T-cell (primary cell): ENCODE measurements at regions not wholly inside any gene's neighbourhood (a gene's known extent, or its start where the extent isn't known, plus 50 kb on each side); places are given as distances from the start of the nearest gene placed in this dataset.

Experiments used
- ATAC-seq, 4 experiments: fragments of 200-7000 bp in 3 of 4; fragments of 150-1000 bp in 1 of 4; cut with Tn5 transposase; replicated peaks in 1 of 4; 1 replicate in 3 of 4; 2 replicates in 1 of 4; pipeline ENCODE4 v1.10.0; 2021; ENCODE audit warnings: moderate library complexity in 3 of 4, mild to moderate bottlenecking in 2 of 4, moderate number of reproducible peaks in 1 of 4
- CTCF ChIA-PET, 2 donors: fragments of 300-600 bp; sonication (Branson Sonifier 250); formaldehyde crosslinking; loops; one replicate each; lab custom pipeline; 2022; ENCODE audit warnings: antibody characterized with exemption in 2 of 2; lab: Charles Lee
- POLR2A ChIA-PET, 2 donors: fragments of 300-600 bp; sonication (Branson Sonifier 250); formaldehyde crosslinking; loops; one replicate each; lab custom pipeline; 2022; ENCODE audit warnings: antibody characterized with exemption in 2 of 2; lab: Charles Lee
- DNase-seq, 35 experiments: peaks; one replicate each; pipeline versions ENCODE4 v3.0.0 to v3.0.0-alpha.2; 2013 to 2023
- H3K27ac ChIP-seq: one replicate; pipeline ENCODE4 v1.5.1; 2013; ENCODE audit warnings: low read length
- H3K27me3 ChIP-seq, 2 experiments: replicated peaks in 1 of 2; 1 replicate in 1 of 2; 2 replicates in 1 of 2; pipeline versions ENCODE4 v1.6.1 to v1.7.0; 2013; ENCODE audit warnings: low read length in 1 of 2, mixed read lengths in 1 of 2; ENCODE audit not compliant: control insufficient read depth in 2 of 2, insufficient read depth in 2 of 2; ENCODE audit errors: extremely low read depth in 1 of 2
- H3K36me3 ChIP-seq, 2 donors: 1 replicate in 1 of 2; 2 replicates in 1 of 2; pipeline versions ENCODE4 v1.6.1 to v1.7.0; 2013; ENCODE audit warnings: low read length in 1 of 2; ENCODE audit not compliant: control insufficient read depth in 2 of 2, insufficient read depth in 1 of 2; ENCODE audit errors: extremely low read depth in 1 of 2
- H3K4me1 ChIP-seq, 2 experiments: 1 replicate in 1 of 2; 2 replicates in 1 of 2; pipeline versions ENCODE4 v1.6.1 to v1.7.0; 2013; ENCODE audit warnings: low read length in 2 of 2, mixed read lengths in 1 of 2; ENCODE audit not compliant: insufficient read depth in 2 of 2, control insufficient read depth in 1 of 2; ENCODE audit errors: extremely low read depth in 1 of 2
- H3K4me3 ChIP-seq, 2 donors: 1 replicate in 1 of 2; 2 replicates in 1 of 2; pipeline versions ENCODE4 v1.5.1 to v1.7.0; 2013; ENCODE audit warnings: mild to moderate bottlenecking in 2 of 2, low read length in 1 of 2, moderate library complexity in 1 of 2; ENCODE audit not compliant: control insufficient read depth in 1 of 2; ENCODE audit errors: extremely low read depth in 1 of 2
- H3K9me3 ChIP-seq: 2 replicates; pipeline ENCODE4 v1.7.0; 2013
- H3K27ac Mint-ChIP-seq, 2 donors: one replicate each; pipeline ENCODE4 v1.8.0; 2020 to 2021; ENCODE audit warnings: mild to moderate bottlenecking in 2 of 2, mixed read lengths in 2 of 2
- H3K27me3 Mint-ChIP-seq, 2 donors: one replicate each; pipeline ENCODE4 v1.8.0; 2021 to 2022; ENCODE audit warnings: mixed read lengths in 2 of 2
- H3K36me3 Mint-ChIP-seq: one replicate; pipeline ENCODE4 v1.8.0; 2021; ENCODE audit warnings: mixed read lengths
- H3K4me1 Mint-ChIP-seq, 3 donors: one replicate each; pipeline ENCODE4 v1.8.0; 2020 to 2022; ENCODE audit warnings: mixed read lengths in 3 of 3, mild to moderate bottlenecking in 1 of 3
- H3K4me3 Mint-ChIP-seq, 3 donors: one replicate each; pipeline ENCODE4 v1.8.0; 2020 to 2022; ENCODE audit warnings: mild to moderate bottlenecking in 3 of 3, mixed read lengths in 3 of 3, moderate library complexity in 3 of 3
- H3K9me3 Mint-ChIP-seq, 3 donors: one replicate each; pipeline ENCODE4 v1.8.0; 2020 to 2022; ENCODE audit warnings: mixed read lengths in 3 of 3
- WGBS: methylation state at CpG from one replicate; pipeline ENCODE4 v1.1.5; 2013; ENCODE audit warnings: missing lambda C conversion rate; ENCODE audit not compliant: insufficient coverage; 5-methylcytosine and 5-hydroxymethylcytosine counted together

GRCh38 chr7:63927261-63927660 is 71.4 kb upstream of the ZNF722 start:
- H3K9me3 Mint-ChIP-seq = peaks cover 0 to 9% (median 0%) of the 10 kb centered on the region in 3 donors
- peaks cover 0 to 10% of the 10 kb centered on the region in 2 experiments for H3K27me3 ChIP-seq
- no peaks in the 10 kb centered on the region for H3K9me3 ChIP-seq
- ATAC-seq = no peak
- peaks cover 15 to 18% (median 15%) of the 10 kb centered on the region in 3 donors for H3K4me1 Mint-ChIP-seq
- no peaks in the 10 kb centered on the region for H3K36me3 ChIP-seq
- H3K4me1 ChIP-seq = peaks cover 0 to 16% of the 10 kb centered on the region in 2 experiments
- peak overlapping the region; percentile 67 for H3K27ac ChIP-seq
- WGBS = 94% methylated on average over 4 of the region's 5 CpGs
- peak overlapping the region in 1 of 2 donors; percentile 64 for H3K4me3 ChIP-seq
- CTCF ChIA-PET = interaction anchor here in 1 of 2 donors (0.8 to 2.3 kb wide), 2 partner anchors 27 to 636 kb away, joined by 3 to 20 read pairs; no protein-coding TSS in a partner anchor
- H3K36me3 Mint-ChIP-seq = no peaks in the 10 kb centered on the region
- POLR2A ChIA-PET = interaction anchor here in 1 of 2 donors (0.6 to 2.7 kb wide), 2 partner anchors 22 to 26 kb away, joined by 10 to 22 read pairs; no protein-coding TSS in a partner anchor
- no peaks in the 10 kb centered on the region for H3K27me3 Mint-ChIP-seq
- peak overlapping the region; percentile 96 to 99 for H3K27ac Mint-ChIP-seq
- no peak for DNase-seq
- peak overlapping the region; percentile 93 to 97 (median 95) for H3K4me3 Mint-ChIP-seq

- H3K36me3 Mint-ChIP-seq = no peaks in the 10 kb centered on the region
- H3K27me3 Mint-ChIP-seq = peaks cover 0 to 4% of the 10 kb centered on the region in 2 donors
- Histone ChIP-seq H3K36me3 (no peaks in the 10 kb centered on the region), H3K27me3 (peaks cover 0 to 16% of the 10 kb centered on the region in 2 experiments), H3K9me3 (no peaks in the 10 kb centered on the region), H3K27ac (no peak overlapping the region), H3K4me3 (no peak overlapping the region), H3K4me1 (peaks cover 0 to 10% of the 10 kb centered on the region in 2 experiments)
- ChIA-PET CTCF (no interaction called here), POLR2A (no interaction called here)
- DNase-seq (no peak), ATAC-seq (no peak)
- H3K27ac Mint-ChIP-seq = no peak overlapping the region
- H3K4me3 Mint-ChIP-seq = no peak overlapping the region
- H3K9me3 Mint-ChIP-seq = peaks cover 0 to 4% (median 3%) of the 10 kb centered on the region in 3 donors
- peaks cover 0 to 6% (median 5%) of the 10 kb centered on the region in 3 donors for H3K4me1 Mint-ChIP-seq
- WGBS = 73% methylated on average over 56 of the region's 56 CpGs
These were observed 67.5 kb upstream of the ZNF722 start for GRCh38 chr7:63931057-63931600.

GRCh38 chr7:63931985-63932577 is 66.6 kb upstream of the ZNF722 start:
- Mint-ChIP-seq H3K4me3 (no peak overlapping the region), H3K27ac (no peak overlapping the region), H3K9me3 (peaks cover 4 to 9% (median 4%) of the 10 kb centered on the region in 3 donors), H3K27me3 (peaks cover 0 to 4% of the 10 kb centered on the region in 2 donors), H3K4me1 (peaks cover 0 to under 1% (median 0%) of the 10 kb centered on the region in 3 donors), H3K36me3 (no peaks in the 10 kb centered on the region)
- ATAC-seq (no peak), DNase-seq (no peak)
- ChIA-PET CTCF (no interaction called here), POLR2A (no interaction called here)
- H3K27ac ChIP-seq = no peak overlapping the region
- peaks cover 0 to 5% of the 10 kb centered on the region in 2 experiments for H3K4me1 ChIP-seq
- no peak overlapping the region for H3K4me3 ChIP-seq
- 93% methylated on average over 16 of the region's 22 CpGs for WGBS
- H3K36me3 ChIP-seq = no peaks in the 10 kb centered on the region
- H3K27me3 ChIP-seq = peaks cover 0 to 16% of the 10 kb centered on the region in 2 experiments
- H3K9me3 ChIP-seq = no peaks in the 10 kb centered on the region
